NCI-H226 (cell line): ENCODE measurements at regions not wholly inside any gene's neighbourhood (a gene's known extent, or its start where the extent isn't known, plus 50 kb on each side); places are given as distances from the start of the nearest gene placed in this dataset.
"Not testable (repeated sequence)": the region's sequence is repeated elsewhere in the genome, so short reads cannot be mapped to it uniquely, and the experiment has no call there.

Experiments used
- DNase-seq: peaks from one replicate; pipeline ENCODE4 v3.0.0-alpha.2; 2015

DNA sequence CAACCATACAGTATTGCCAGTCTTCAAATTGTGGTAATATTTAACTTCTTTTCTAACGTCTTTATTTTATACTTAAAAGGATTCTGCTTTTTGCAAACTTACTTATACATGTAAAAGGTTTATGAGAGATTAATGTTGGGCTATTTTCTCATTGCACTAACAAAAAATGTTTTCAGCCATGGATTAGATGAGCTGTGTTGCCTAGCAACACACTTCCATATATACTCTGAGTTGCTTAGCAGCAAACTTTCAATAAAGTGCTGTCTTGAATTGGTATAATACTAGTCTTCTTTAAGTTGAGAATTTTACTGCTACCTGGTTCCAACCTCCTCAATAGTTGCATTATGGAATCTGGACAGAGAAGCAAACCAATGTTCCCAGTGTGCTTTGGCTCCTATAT, 777.4 kb upstream of the PCDH9 start:
- DNase-seq = no peak

GRCh38 chr13:67996101-67996500, 766.0 kb upstream of the PCDH9 start:
- no peak for DNase-seq

GRCh38 chr13:67990868-67991267, 760.7 kb upstream of the PCDH9 start:
- DNase-seq = no peak

- DNase-seq = no peak
Observed at GRCh38 chr13:67986234-67986633, 756.1 kb upstream of the PCDH9 start.

GRCh38 chr13:67977066-67977465, 746.9 kb upstream of the PCDH9 start:
- DNase-seq = no peak

DNA sequence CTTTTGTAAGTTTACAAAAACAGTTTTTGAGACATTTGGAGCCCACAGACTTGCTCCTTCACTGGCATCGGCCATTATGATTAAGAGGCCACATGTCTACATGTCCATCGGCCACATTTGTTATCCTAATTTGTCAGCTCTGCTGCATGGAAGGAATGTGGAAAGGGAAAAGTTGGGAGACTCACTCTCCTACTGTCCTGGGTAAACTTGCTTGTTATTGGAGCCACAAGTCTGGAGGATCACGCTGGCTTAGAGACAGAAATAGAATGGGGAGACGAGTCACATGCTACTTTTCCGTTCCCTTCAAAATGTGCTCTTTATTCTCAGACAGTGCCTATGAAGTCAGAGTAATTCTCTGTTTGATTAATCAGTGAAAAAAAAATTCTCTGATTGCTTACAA, 741.2 kb upstream of the PCDH9 start:
- DNase-seq = no peak

DNA sequence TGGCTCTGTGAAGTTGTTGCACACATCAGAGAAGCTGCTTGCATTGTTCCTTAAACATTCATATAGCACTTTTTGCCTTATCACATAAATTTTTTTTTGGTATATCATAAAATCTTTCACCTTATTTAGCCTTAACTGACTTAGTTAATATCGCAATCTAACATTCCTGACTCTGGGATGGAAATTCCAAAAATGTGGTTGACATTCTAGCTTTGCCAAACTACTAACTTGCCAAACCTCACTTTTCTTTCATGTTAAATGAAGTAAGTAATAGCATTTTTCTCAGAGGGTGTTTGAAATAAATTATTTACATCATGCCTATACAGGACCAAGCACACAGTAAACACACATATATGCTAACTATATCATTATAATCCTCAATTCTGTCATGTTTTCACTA, 736.9 kb upstream of the PCDH9 start:
- no peak for DNase-seq

- DNase-seq = no peak
Observed at GRCh38 chr13:67966065-67966464, 735.9 kb upstream of the PCDH9 start.

DNA sequence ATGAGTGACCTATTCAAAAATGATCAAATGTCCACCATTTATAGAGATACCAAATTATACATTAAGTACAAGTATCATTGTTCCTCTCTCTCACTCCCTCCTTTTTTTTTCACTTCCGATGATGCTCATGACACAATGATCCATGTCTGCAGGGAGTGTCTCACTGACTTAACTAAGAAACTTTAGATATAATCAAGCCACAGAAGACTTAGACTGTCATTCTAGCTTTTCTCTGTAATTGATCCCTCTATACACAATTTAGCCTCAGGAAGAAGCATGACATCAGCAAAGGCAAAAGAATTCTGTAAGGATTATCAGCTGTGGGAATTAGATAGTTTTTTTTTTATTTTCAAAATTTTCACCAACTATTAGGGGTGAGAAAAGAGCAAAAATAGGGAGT, 734.9 kb upstream of the PCDH9 start:
- DNase-seq = no peak

DNA sequence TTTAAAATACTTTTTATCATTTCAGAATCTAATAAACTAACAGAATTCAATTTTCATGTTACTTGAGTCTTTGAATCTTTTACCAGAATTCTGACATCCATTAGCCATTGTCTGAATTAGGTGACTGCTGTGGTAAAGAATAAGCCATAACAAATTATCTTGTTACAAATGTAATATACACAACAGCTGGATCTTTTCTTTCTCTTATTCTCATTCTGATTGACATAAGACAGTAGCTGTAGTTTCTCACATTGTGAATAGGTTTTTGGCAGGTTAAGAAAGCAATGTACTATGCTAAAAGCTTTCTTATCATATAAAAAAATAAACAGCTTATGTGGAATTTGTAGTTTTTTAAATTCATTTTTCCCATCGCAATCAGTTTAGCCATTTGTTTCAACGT, 734.0 kb upstream of the PCDH9 start:
- no peak for DNase-seq

DNA sequence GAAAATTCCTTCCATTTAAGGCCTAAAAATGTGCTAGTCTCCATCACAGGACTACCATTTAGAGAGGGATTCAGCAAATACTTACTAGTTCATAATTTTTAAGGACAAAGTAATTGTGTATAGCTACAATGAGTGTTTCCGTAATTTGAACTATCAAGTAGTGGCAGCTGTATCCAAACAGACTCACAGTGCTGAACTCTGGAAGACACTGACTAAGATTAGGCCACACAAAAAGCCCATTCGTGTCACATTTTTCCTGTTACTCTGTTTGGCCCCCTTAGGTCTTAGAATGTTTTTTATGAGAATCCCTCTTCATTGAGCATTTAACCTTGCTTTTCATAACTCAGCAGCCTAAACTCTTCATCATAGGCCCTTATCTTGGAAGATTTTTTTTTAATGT, 731.2 kb upstream of the PCDH9 start:
- no peak for DNase-seq

DNA sequence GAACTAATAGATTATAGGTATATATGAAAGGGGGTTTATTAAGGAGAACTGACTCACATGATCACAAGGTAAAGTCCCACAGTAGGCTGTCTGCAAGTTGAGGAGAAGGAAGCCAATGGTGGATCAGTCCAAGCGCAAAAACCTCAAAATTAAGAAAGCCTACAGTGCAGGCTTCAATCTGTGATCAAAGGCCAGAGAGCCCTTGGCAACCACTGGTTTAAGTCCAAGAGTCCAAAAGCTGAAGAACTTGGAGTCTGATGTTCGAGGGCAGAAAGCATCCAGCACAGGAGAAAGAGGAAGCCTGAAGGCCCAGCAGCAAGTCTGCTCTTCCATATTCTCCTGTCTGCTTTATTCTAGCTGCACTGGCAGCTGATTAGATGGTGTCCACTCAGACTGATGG, 721.3 kb upstream of the PCDH9 start:
- no peak for DNase-seq

DNA sequence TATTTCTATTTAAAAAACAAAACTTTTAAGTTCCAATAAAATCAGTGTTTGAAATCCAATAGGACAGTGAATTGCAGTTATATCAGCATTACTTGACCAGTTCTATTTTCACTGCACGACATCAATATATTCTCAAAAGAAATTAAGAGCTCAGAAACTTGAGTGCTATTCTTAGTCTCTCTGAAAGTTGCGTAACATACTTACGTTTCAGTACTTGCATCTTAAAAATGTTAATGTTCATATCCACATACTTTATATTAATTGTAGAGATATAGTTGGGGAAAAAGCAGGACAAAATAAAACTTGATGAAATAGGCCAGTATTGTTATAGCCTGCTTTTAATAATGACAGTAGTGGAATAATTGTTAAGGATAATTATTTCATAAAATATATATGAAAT, 720.5 kb upstream of the PCDH9 start:
- DNase-seq = no peak

GRCh38 chr13:67946131-67946530, 716.0 kb upstream of the PCDH9 start:
- no peak for DNase-seq

DNA sequence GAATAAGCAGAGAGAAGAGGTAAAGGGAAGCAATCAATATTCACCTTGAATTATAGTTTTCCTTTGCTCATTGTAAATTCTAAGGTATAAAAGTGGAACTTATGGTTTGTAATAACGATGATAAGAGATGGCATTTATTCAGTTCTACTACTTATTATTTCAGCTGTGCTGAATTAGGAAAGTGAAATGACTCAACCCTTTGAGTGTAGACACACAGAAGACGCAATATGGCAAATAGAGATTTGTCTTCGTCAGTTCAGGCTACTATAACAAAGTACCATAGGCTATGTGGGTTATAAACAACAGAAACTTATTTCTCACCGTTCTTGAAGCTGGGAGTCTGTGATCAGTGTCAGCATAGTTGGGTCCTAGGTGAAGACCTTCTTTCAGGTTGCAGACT, 713.0 kb upstream of the PCDH9 start:
- DNase-seq = no peak

DNA sequence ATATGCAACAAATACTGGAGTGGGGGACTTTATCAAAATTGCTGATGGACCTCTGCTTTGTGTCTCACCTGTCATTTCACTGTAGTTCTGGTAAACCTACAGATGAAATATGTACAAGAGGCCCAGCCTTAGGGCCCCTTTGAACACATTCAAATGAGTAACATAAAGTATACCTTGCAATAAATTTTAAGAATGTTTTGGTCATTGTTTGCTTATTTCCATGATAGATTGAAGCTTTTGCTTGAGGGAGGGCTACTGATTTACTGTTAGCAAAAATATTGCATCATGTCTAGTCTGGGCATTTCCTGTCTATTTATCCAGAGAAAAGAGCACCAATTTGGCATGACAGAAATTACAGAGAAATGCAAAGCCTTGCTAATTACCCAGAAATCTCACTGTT, 705.5 kb upstream of the PCDH9 start:
- no peak for DNase-seq

DNA sequence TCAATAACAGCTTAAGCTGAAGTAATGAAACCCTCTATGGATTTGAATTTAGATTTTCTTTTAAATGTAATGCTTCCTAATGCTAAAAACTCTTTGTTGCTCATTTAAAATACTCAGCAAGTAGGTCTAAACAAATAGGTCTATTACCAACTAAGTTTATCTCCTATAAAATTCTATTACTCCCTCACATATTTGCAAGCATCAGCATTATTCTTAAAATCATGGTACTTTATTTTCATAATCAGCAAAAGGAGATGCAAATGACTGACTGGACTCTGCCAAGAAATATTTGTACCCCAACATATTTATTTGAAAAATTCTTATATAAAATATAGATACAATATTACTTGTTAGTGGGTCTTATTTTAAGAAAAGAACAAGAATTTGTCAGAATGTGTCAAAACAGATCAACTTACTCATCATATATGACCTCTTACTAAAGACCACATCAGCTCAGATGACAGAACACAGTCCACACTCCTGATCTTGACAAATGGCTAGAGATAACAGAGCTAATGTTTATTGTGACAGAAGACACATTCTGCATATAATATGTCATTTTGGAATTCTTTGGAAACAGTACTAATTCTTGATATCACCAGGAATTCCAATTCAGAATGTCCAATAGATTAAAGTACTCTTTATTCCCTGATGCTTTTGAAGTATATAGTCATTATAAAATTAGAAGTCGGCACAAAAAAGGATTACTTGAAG, 704.6 kb upstream of the PCDH9 start:
- no peak for DNase-seq

DNA sequence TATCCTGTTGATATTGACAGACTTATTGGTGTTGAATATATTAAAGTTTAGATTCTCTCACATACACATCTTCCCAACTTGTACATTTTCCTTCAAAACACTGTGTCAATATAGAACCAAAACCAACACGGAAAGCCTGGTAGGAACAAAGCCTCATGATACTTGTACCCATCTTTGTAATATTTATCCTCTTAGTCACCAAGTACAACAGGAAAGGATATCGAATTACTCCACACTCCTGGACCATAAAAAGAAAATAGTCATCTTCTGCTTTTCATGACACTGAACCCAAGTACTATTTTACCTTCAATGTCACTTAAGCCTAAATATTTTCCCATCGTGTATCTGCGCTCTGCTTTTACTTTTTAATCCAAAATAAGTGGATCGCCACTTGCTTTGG, 702.9 kb upstream of the PCDH9 start:
- no peak for DNase-seq

- no peak for DNase-seq
Observed at GRCh38 chr13:67917291-67917987, 687.3 kb upstream of the PCDH9 start.

DNA sequence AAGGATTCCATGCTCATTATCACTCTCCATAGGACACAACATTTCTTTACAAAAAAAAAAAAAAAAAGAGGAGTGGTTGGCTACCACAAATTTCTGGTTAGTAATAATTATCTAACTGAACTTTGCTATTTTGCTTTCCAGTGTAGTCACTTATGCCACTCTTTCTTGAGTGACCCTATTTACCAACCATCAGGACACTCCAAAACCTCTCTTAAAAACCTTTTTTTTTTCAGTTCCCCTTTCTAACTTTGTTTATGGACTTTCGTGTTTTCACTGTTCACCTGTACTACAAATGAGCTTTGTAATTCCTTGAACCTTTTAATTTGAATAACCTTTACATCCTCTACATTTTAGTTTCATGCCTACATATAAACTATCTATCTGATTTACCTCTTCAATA, 686.5 kb upstream of the PCDH9 start:
- no peak for DNase-seq

DNA sequence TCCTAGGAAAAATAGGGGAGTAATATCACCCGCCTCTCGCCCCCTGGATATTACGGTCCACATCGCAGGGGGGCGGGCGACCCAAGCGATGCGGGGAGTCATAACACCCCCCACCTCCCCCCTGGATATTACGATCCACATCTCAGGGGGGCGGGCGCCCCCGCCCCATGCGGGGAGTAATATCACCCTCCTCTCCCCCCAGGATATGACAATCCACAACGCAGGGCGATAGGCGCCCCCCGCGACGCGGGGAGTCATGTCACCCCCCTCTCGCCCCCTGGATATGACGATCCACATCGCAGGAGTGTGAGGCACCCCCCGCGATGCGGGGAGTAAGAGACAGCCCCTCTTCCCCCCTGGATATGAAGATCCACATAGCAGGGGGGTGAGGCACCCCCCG, 684.4 kb upstream of the PCDH9 start:
- no peak for DNase-seq

- not testable (repeated sequence) for DNase-seq
Observed at GRCh38 chr13:67902960-67903359, 672.8 kb upstream of the PCDH9 start.

GRCh38 chr13:67880916-67881315, 650.8 kb upstream of the PCDH9 start:
- no peak for DNase-seq

- DNase-seq = no peak
Observed at GRCh38 chr13:67878376-67878775, 648.2 kb upstream of the PCDH9 start.

DNA sequence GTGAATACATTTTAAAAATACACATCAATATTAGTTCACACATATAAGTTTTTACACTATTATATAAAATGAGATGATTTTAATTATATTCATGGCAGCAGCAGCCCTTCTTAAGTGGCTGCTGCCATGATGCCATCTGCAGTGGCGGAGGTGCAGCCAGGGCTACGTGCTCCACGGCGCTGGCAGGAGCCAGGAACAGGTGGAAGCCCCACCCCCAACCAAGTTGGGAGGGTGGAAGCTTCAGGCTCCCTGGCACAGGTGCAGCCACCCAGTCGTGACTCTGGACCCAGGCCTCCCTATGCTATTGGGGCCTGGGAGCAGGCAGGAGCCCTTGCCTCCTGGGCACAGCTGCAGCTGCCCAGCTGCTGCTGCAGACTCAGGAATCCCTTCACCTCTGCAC, 646.9 kb upstream of the PCDH9 start:
- no peak for DNase-seq
